ENCODE measurements at regions not wholly inside any gene's neighbourhood (a gene's known extent, or its start where the extent isn't known, plus 50 kb on each side); places are given as distances from the start of the nearest gene placed in this dataset.

- no peak for TF ChIP-seq CTCF (IDR thresholded peaks at IDR 0.05; ENCODE audit: unreplicated experiment)
- no peak for DNase-seq (ENCODE audit: low spot score)
- H3K9me3 Mint-ChIP-seq (ENCODE audit: unreplicated experiment): no peaks in the 10 kb centered on the region
- H3K36me3 Mint-ChIP-seq (ENCODE audit: low read depth, unreplicated experiment): no peaks in the 10 kb centered on the region
- H3K27me3 Mint-ChIP-seq (ENCODE audit: unreplicated experiment): peaks cover 1% of the 10 kb centered on the region
- H3K4me3 Mint-ChIP-seq (ENCODE audit: unreplicated experiment): no peak overlapping the region
- no peak overlapping the region for H3K27ac Mint-ChIP-seq (ENCODE audit: unreplicated experiment)
- H3K4me1 Mint-ChIP-seq (ENCODE audit: unreplicated experiment): no peaks in the 10 kb centered on the region
These were observed 1612.7 kb downstream of the AMY1C start for GRCh38 chr1:105362438-105362837.

GRCh38 chr1:105368446-105368845 is 1618.7 kb downstream of the AMY1C start:
- DNase-seq (ENCODE audit: low spot score): no peak
- no peaks in the 10 kb centered on the region for H3K9me3 Mint-ChIP-seq (ENCODE audit: unreplicated experiment)
- TF ChIP-seq CTCF (IDR thresholded peaks at IDR 0.05; ENCODE audit: unreplicated experiment): no peak
- no peaks in the 10 kb centered on the region for H3K36me3 Mint-ChIP-seq (ENCODE audit: low read depth, unreplicated experiment)
- H3K27me3 Mint-ChIP-seq (ENCODE audit: unreplicated experiment): no peaks in the 10 kb centered on the region
- H3K27ac Mint-ChIP-seq (ENCODE audit: unreplicated experiment): no peak overlapping the region
- H3K4me3 Mint-ChIP-seq (ENCODE audit: unreplicated experiment): no peak overlapping the region
- no peaks in the 10 kb centered on the region for H3K4me1 Mint-ChIP-seq (ENCODE audit: unreplicated experiment)

- no peaks in the 10 kb centered on the region for H3K9me3 Mint-ChIP-seq (ENCODE audit: unreplicated experiment)
- peaks cover 3% of the 10 kb centered on the region for H3K27me3 Mint-ChIP-seq (ENCODE audit: unreplicated experiment)
- DNase-seq (ENCODE audit: low spot score): no peak
- H3K27ac Mint-ChIP-seq (ENCODE audit: unreplicated experiment): no peak overlapping the region
- no peaks in the 10 kb centered on the region for H3K4me1 Mint-ChIP-seq (ENCODE audit: unreplicated experiment)
- no peak for TF ChIP-seq CTCF (IDR thresholded peaks at IDR 0.05; ENCODE audit: unreplicated experiment)
- no peak overlapping the region for H3K4me3 Mint-ChIP-seq (ENCODE audit: unreplicated experiment)
- H3K36me3 Mint-ChIP-seq (ENCODE audit: low read depth, unreplicated experiment): no peaks in the 10 kb centered on the region
These were observed 1624.0 kb downstream of the AMY1C start for GRCh38 chr1:105373681-105374080.

GRCh38 chr1:105386489-105386888 is 1636.8 kb downstream of the AMY1C start:
- DNase-seq (ENCODE audit: low spot score): no peak
- Mint-ChIP-seq H3K27ac (ENCODE audit: unreplicated experiment) (no peak overlapping the region), H3K4me1 (ENCODE audit: unreplicated experiment) (no peaks in the 10 kb centered on the region), H3K9me3 (ENCODE audit: unreplicated experiment) (peaks cover 4% of the 10 kb centered on the region), H3K27me3 (ENCODE audit: unreplicated experiment) (no peaks in the 10 kb centered on the region), H3K4me3 (ENCODE audit: unreplicated experiment) (no peak overlapping the region), H3K36me3 (ENCODE audit: low read depth, unreplicated experiment) (no peaks in the 10 kb centered on the region)
- TF ChIP-seq CTCF (IDR thresholded peaks at IDR 0.05; ENCODE audit: unreplicated experiment): no peak

- no peaks in the 10 kb centered on the region for H3K4me1 Mint-ChIP-seq (ENCODE audit: unreplicated experiment)
- no peak overlapping the region for H3K4me3 Mint-ChIP-seq (ENCODE audit: unreplicated experiment)
- H3K27me3 Mint-ChIP-seq (ENCODE audit: unreplicated experiment): no peaks in the 10 kb centered on the region
- DNase-seq (ENCODE audit: low spot score): no peak
- TF ChIP-seq CTCF (IDR thresholded peaks at IDR 0.05; ENCODE audit: unreplicated experiment): no peak
- no peaks in the 10 kb centered on the region for H3K9me3 Mint-ChIP-seq (ENCODE audit: unreplicated experiment)
- no peaks in the 10 kb centered on the region for H3K36me3 Mint-ChIP-seq (ENCODE audit: low read depth, unreplicated experiment)
- H3K27ac Mint-ChIP-seq (ENCODE audit: unreplicated experiment): no peak overlapping the region
These were observed 1646.3 kb downstream of the AMY1C start for GRCh38 chr1:105396001-105396400.
